Fibroblast of pulmonary artery (primary cell): ENCODE measurements at regions not wholly inside any gene's neighbourhood (a gene's known extent, or its start where the extent isn't known, plus 50 kb on each side); places are given as distances from the start of the nearest gene placed in this dataset.

ENCODE experiments used
- DNase-seq: peaks from one replicate; pipeline ENCODE4 v3.0.0-alpha.2; 2010; ENCODE audit warnings: low read depth
- H3K4me3 ChIP-seq: replicated peaks from 2 replicates; pipeline ENCODE4 v1.5.1; 2011; ENCODE audit warnings: low read depth, mild to moderate bottlenecking, control low read depth, low read length, moderate library complexity
- TF ChIP-seq, protein P1 (sequence below): IDR thresholded peaks from 2 replicates; pipeline ENCODE4 v1.5.1; 2011; ENCODE audit warnings: mild to moderate bottlenecking, control low read depth, low read length, inconsistent platforms; ENCODE audit errors: missing control alignments

GRCh38 chr9:115938479-115938878 is 215.1 kb upstream of the PAPPA start:
- DNase-seq, result peak; percentile 77
- no peak overlapping the region for H3K4me3 ChIP-seq
- TF ChIP-seq, protein P1, sequence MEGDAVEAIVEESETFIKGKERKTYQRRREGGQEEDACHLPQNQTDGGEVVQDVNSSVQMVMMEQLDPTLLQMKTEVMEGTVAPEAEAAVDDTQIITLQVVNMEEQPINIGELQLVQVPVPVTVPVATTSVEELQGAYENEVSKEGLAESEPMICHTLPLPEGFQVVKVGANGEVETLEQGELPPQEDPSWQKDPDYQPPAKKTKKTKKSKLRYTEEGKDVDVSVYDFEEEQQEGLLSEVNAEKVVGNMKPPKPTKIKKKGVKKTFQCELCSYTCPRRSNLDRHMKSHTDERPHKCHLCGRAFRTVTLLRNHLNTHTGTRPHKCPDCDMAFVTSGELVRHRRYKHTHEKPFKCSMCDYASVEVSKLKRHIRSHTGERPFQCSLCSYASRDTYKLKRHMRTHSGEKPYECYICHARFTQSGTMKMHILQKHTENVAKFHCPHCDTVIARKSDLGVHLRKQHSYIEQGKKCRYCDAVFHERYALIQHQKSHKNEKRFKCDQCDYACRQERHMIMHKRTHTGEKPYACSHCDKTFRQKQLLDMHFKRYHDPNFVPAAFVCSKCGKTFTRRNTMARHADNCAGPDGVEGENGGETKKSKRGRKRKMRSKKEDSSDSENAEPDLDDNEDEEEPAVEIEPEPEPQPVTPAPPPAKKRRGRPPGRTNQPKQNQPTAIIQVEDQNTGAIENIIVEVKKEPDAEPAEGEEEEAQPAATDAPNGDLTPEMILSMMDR, result no peak

DNA sequence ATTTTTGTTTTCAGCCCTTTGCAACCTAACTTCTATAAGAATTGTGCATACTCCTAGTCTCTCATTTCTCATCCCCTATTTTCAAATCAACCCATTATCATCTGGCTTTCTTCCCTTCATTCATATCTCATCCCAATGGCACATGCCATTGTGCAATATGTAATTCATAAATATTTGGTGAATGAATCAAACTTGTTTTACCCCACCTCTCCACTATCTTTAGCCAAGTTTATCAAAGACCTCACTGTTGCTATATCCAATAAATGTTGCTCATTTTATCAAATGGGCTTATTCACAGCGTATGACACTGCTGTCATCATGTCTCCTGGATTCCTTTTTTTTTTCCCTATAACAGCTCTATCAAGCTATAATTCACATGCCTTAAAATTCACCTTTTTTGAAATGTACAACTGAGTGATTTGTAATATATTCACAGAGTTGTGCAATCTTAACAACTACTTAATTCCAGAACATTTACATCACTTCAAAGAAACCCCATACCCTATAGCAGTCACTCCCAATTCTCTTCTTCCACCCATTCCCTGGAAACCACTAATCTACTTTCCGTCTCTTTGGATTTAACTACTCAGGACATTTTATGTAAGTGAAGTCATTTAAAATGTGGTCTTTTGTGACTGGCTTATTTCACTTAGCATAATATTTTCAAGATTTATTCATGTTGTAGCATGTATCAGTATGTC is 214.4 kb upstream of the PAPPA start:
- DNase-seq, result peak; percentile 92
- TF ChIP-seq, protein P1, result no peak
- peak overlapping the region; percentile 44 for H3K4me3 ChIP-seq

GRCh38 chr9:115941561-115942315 is 211.9 kb upstream of the PAPPA start:
- TF ChIP-seq, protein P1, result no peak
- DNase-seq, result peak; percentile 55
- H3K4me3 ChIP-seq, result peak overlapping the region; percentile 27

- peak; percentile 42 for DNase-seq
- H3K4me3 ChIP-seq, result no peak overlapping the region
- TF ChIP-seq, protein P1, result no peak
Observed at GRCh38 chr9:115943431-115944165, 210.0 kb upstream of the PAPPA start.

DNA sequence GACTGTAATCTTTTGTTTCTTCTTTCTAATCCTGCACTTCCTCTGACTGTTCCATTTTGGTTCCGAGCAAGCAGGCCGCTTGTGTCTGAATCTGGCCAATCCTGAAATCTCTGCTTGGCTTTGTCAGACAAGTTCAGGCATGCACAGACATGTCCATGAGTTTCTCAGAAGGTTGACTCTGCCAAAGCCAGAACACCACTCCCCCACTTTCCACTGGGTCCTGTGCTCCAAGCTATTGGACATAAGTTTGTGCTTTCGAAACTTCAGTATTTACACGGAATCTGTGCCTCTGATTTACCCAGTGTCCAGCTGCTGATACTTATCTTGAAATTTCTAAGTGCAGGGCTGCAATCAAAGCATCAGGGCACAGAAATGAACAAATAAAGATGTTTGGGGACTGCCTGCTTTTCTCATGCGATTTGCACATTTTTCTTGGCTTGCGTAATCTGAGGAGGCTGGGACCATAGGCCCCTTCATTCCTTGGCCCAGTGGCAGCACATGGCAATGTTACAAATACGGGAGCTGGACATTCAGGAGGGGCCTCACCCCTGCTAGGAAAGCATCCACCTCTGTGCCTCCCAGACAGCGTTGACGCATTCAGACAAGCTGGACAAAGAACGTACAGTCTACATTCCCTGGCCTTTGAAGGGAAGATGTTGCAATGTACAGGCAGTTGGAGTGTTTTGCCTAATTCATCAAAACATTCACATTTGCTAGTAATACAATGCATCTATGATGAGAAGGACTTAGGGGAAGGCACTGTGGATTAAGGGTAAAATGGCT is 209.2 kb upstream of the PAPPA start:
- no peak overlapping the region for H3K4me3 ChIP-seq
- TF ChIP-seq, protein P1, result no peak
- DNase-seq, result peak; percentile 100

GRCh38 chr9:115945009-115945431 is 208.6 kb upstream of the PAPPA start:
- H3K4me3 ChIP-seq, result no peak overlapping the region
- TF ChIP-seq, protein P1, result no peak

More at GRCh38 chr9:115945009-115945431, 208.6 kb upstream of the PAPPA start:
- no peak for DNase-seq
